ENCODE measurements at regions not wholly inside any gene's neighbourhood (a gene's known extent, or its start where the extent isn't known, plus 50 kb on each side); places are given as distances from the start of the nearest gene placed in this dataset.

- POLR2A ChIA-PET = no interaction called here
- in situ Hi-C loops (cut with HindIII; ENCODE audit: low pct_unique_long_range_greater_than_20kb, low sequenced_read_pairs) (no loop called here), intact Hi-C loops (cut with micrococcal nuclease; ENCODE audit: unreplicated experiment) (no loop called here)
- no peak for DNase-seq (ENCODE audit: low read depth, low spot score)
- TF ChIP-seq REST (IDR thresholded peaks at IDR 0.05; ENCODE audit: insufficient read depth in 1 of 2, low read depth in 2 of 2, low read length in 1 of 2) = no peak
- no peak for TF ChIP-seq CTCF (IDR thresholded peaks at IDR 0.05)
- TF ChIP-seq POLR2AphosphoS5 (IDR thresholded peaks at IDR 0.05; ENCODE audit: low read depth, low read length) = no peak
- no peak for TF ChIP-seq TCF7L2 (IDR thresholded peaks at IDR 0.05; ENCODE audit: low read depth, low read length)
- no peak for TF ChIP-seq SIN3A (IDR thresholded peaks at IDR 0.05; ENCODE audit: borderline replicate concordance, insufficient read depth, low read depth, low read length)
- no peaks in the 10 kb centered on the region for H3K9me3 ChIP-seq (ENCODE audit: control insufficient read depth, insufficient read depth, low read depth, low read length)
- no peak for ATAC-seq
- no peaks in the 10 kb centered on the region for H3K27me3 ChIP-seq (ENCODE audit: control insufficient read depth, insufficient read depth, low read length)
- H3K4me1 ChIP-seq (ENCODE audit: control insufficient read depth, insufficient read depth, low read length) = no peaks in the 10 kb centered on the region
- no peak overlapping the region for H3K4me3 ChIP-seq (ENCODE audit: low read depth in 2 of 2, low read length in 2 of 2)
- no peak overlapping the region for H3K27ac ChIP-seq (ENCODE audit: low read length)
- H3K36me3 ChIP-seq (ENCODE audit: control insufficient read depth, insufficient read depth, low read length) = no peaks in the 10 kb centered on the region
- no TSS peak for BruUV-seq (replicated peaks)
- CTCF ChIA-PET = no interaction called here
Measured at GRCh38 chr6:81820980-81821379, 68.5 kb upstream of the TENT5A start.

GRCh38 chr6:81820422-81820821 is 67.9 kb upstream of the TENT5A start:
- no peak for DNase-seq (ENCODE audit: low read depth, low spot score)
- in situ Hi-C loops (cut with HindIII; ENCODE audit: low pct_unique_long_range_greater_than_20kb, low sequenced_read_pairs) (no loop called here), intact Hi-C loops (cut with micrococcal nuclease; ENCODE audit: unreplicated experiment) (no loop called here)
- POLR2A ChIA-PET = no interaction called here
- H3K4me3 ChIP-seq (ENCODE audit: low read depth in 2 of 2, low read length in 2 of 2) = no peak overlapping the region
- TF ChIP-seq POLR2AphosphoS5 (IDR thresholded peaks at IDR 0.05; ENCODE audit: low read depth, low read length) (no peak), REST (IDR thresholded peaks at IDR 0.05; ENCODE audit: insufficient read depth in 1 of 2, low read depth in 2 of 2, low read length in 1 of 2) (no peak), TCF7L2 (IDR thresholded peaks at IDR 0.05; ENCODE audit: low read depth, low read length) (no peak), CTCF (IDR thresholded peaks at IDR 0.05) (no peak), SIN3A (IDR thresholded peaks at IDR 0.05; ENCODE audit: borderline replicate concordance, insufficient read depth, low read depth, low read length) (no peak)
- H3K9me3 ChIP-seq (ENCODE audit: control insufficient read depth, insufficient read depth, low read depth, low read length) = no peaks in the 10 kb centered on the region
- ATAC-seq = no peak
- no peaks in the 10 kb centered on the region for H3K4me1 ChIP-seq (ENCODE audit: control insufficient read depth, insufficient read depth, low read length)
- CTCF ChIA-PET = no interaction called here
- H3K27me3 ChIP-seq (ENCODE audit: control insufficient read depth, insufficient read depth, low read length) = no peaks in the 10 kb centered on the region
- BruUV-seq (replicated peaks) = no TSS peak
- H3K36me3 ChIP-seq (ENCODE audit: control insufficient read depth, insufficient read depth, low read length) = no peaks in the 10 kb centered on the region
- no peak overlapping the region for H3K27ac ChIP-seq (ENCODE audit: low read length)

Data from Panc1 (cell line).